Dendritic cell treated with granulocyte-macrophage colony-stimulating factor and Interleukin-4, amounts not matched to agents 40 ng/mL and 50 ng/mL, for 4 days (primary cell): ENCODE measurements at regions not wholly inside any gene's neighbourhood (a gene's known extent, or its start where the extent isn't known, plus 50 kb on each side); places are given as distances from the start of the nearest gene placed in this dataset.
"Not testable (repeated sequence)": the region's sequence is repeated elsewhere in the genome, so short reads cannot be mapped to it uniquely, and the experiment has no call there.

Experiments
- H3K27ac Mint-ChIP-seq: one replicate; pipeline ENCODE4 v1.8.0; 2022; ENCODE audit warnings: mild to moderate bottlenecking, mixed read lengths
- H3K27me3 Mint-ChIP-seq: one replicate; pipeline ENCODE4 v1.8.0; 2022; ENCODE audit warnings: mild to moderate bottlenecking, mixed read lengths
- H3K36me3 Mint-ChIP-seq: one replicate; pipeline ENCODE4 v1.8.0; 2022; ENCODE audit warnings: low read depth, mixed read lengths
- H3K4me1 Mint-ChIP-seq: one replicate; pipeline ENCODE4 v1.8.0; 2022; ENCODE audit warnings: low read depth, mixed read lengths
- H3K4me3 Mint-ChIP-seq: one replicate; pipeline ENCODE4 v1.8.0; 2022; ENCODE audit warnings: mild to moderate bottlenecking, moderate library complexity, mixed read lengths
- H3K9me3 Mint-ChIP-seq: one replicate; pipeline ENCODE4 v1.8.0; 2022; ENCODE audit warnings: mixed read lengths
- intact Hi-C: fragments of 100-400 bp; cut with micrococcal nuclease; formaldehyde crosslinking; loops from one replicate; pipeline ENCODE4 v1.15.0; 2022

DNA sequence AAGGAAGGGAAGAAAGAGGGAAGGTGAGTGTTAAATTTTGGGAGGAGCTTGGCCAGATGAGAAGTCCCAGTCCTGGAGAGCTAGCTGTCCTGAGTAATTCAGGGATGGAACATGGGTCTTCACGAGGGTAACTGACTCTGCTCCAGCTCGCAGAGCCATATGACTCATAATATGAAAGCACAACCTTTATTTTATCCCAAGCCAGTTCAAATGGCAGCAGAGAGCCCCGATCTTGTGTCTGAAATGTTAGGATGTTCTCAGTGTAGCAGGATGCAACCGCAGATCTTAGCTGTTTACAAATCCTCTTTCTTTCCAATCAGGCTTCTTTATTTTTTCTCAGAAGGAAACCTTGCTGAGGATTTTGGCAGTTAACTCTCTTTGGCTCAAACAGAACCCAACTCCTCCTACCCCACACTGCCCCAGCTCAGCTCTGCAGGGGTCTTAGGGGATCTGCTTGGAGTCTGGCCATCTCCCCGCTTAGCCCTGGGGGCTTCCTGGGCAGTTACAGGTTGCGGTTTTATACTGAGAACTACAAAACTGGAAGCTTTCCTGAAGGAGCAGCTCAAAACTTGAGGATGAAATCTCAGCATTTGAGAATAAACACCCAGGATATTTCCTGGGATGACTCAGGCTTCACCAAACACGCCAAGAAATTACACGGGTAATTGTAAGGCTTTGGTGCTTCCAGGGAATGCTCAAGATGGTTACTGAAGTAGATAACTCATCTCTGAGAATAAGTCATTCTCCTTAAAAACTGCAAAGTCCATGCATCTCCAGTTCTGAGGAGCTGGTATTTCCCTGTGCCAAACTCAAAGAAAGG is 92.5 kb downstream of the VCPKMT start:
- Mint-ChIP-seq H3K27me3 (no peaks in the 10 kb centered on the region), H3K4me1 (peaks cover 54% of the 10 kb centered on the region), H3K4me3 (no peak overlapping the region), H3K36me3 (peaks cover 23% of the 10 kb centered on the region), H3K27ac (no peak overlapping the region), H3K9me3 (peaks cover 30% of the 10 kb centered on the region)
- intact Hi-C loops = no loop called here

DNA sequence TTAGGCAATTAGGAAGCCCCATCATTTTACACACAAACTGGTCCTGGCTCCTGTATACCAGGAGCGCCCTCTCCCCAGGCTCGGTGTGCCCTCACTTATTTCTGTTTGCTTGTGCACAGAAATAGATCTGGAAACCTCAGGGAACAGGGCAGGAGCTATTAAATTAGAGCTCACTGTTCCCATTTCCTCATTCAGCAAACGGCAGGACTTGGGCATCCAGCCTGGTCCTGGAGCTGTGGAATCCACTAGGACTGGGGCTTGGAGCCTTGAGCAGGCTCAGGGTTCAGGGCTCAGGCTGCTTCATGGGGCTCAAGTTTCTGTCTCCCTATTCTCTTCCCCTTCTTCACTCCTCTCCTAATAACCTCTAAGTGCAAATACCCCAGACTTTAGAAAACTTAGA is 91.3 kb downstream of the VCPKMT start:
- no peaks in the 10 kb centered on the region for H3K27me3 Mint-ChIP-seq
- peaks cover 21% of the 10 kb centered on the region for H3K9me3 Mint-ChIP-seq
- intact Hi-C loops = no loop called here
- peaks cover 21% of the 10 kb centered on the region for H3K36me3 Mint-ChIP-seq
- H3K4me3 Mint-ChIP-seq = no peak overlapping the region
- H3K27ac Mint-ChIP-seq = peak overlapping the region; percentile 10
- peaks cover 62% of the 10 kb centered on the region for H3K4me1 Mint-ChIP-seq

DNA sequence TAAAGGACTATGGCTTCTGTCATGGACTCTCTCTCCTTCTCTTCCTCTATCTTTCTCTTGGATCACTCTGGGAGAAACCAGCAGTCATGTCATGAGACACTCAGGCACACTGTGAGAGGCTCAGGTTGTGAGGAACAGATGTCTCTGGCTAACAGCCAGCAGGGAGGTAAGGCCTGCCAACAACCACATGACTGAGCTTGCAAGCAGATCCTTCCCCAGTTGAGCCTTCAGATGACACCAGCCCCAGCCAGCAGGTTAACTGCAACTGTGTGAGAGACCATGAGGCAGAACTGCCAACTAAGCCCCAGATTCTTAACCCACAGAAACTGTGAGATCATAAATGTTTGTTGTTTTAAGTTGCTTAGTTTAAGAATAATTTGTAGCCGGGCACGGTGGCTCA is 90.6 kb downstream of the VCPKMT start:
- peak overlapping the region; percentile 10 for H3K27ac Mint-ChIP-seq
- peaks cover 15% of the 10 kb centered on the region for H3K9me3 Mint-ChIP-seq
- peaks cover 14% of the 10 kb centered on the region for H3K36me3 Mint-ChIP-seq
- H3K4me3 Mint-ChIP-seq = no peak overlapping the region
- no peaks in the 10 kb centered on the region for H3K27me3 Mint-ChIP-seq
- H3K4me1 Mint-ChIP-seq = peaks cover 66% of the 10 kb centered on the region
- intact Hi-C loops = no loop called here

DNA sequence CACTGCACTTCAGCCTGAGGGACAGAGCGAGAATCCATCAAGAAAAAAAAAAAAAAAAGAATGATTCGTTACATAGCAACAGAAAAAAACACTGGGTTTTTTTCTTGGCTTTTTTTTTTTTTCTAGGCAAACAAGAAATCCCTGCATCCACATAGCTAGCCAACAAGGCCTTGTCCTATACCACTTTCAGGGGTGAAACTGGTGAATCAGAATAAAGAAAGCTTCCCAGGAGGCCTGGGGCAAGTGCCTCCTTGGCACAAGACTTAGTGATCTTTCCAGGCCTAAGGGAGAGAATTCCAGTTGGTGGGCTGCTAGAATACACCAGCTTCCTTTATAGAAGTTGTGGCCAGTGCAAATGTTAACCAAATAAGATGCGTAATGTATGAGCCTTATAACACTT is 90.0 kb downstream of the VCPKMT start:
- Mint-ChIP-seq H3K27me3 (no peaks in the 10 kb centered on the region), H3K27ac (no peak overlapping the region), H3K36me3 (peaks cover 15% of the 10 kb centered on the region), H3K9me3 (peaks cover 16% of the 10 kb centered on the region), H3K4me3 (no peak overlapping the region), H3K4me1 (peaks cover 66% of the 10 kb centered on the region)
- intact Hi-C loops = no loop called here

DNA sequence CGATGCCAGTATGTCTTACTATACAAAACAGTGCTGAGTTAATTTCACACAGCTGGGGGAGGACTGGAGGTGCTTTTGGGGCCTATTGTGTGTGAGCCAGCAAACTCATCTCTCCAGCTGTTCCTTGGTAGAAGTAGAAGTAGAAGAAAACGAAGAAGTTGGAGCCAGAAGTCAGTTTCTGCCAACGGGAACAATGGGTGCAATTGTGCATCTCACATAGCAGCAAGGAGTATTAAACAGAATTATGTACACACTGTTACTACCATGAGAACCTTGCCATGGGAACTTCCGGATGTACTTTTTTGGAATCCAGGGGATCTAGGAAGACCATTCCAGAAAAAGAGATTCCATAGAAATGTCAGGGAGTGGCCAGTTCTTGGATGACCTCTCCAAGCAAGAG is 88.6 kb downstream of the VCPKMT start:
- H3K27me3 Mint-ChIP-seq = no peaks in the 10 kb centered on the region
- intact Hi-C loops = no loop called here
- no peak overlapping the region for H3K4me3 Mint-ChIP-seq
- H3K27ac Mint-ChIP-seq = no peak overlapping the region
- peaks cover 17% of the 10 kb centered on the region for H3K9me3 Mint-ChIP-seq
- peaks cover 16% of the 10 kb centered on the region for H3K36me3 Mint-ChIP-seq
- peaks cover 74% of the 10 kb centered on the region for H3K4me1 Mint-ChIP-seq

DNA sequence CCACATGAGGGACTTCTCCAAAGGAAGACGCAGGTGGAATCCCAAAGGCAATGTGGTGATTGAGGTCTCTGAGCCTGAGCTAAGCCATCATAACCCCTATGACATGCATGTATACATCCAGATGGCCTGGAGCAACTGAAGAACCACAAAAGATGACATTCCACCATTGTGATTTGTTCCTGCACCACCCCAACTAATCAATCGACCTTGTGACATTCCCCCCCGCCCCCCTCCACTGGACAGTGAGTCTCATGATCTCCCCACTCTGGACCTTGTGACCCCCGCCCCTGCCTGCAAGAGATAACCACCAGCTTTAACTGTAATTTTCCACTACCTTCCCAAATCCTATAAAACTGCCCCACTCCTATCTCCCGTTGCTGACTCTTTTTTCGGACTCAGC is 87.9 kb downstream of the VCPKMT start:
- Mint-ChIP-seq H3K27me3 (no peaks in the 10 kb centered on the region), H3K4me1 (peaks cover 72% of the 10 kb centered on the region), H3K9me3 (peaks cover 17% of the 10 kb centered on the region), H3K36me3 (peaks cover 16% of the 10 kb centered on the region), H3K4me3 (no peak overlapping the region), H3K27ac (no peak overlapping the region)
- intact Hi-C loops = no loop called here

DNA sequence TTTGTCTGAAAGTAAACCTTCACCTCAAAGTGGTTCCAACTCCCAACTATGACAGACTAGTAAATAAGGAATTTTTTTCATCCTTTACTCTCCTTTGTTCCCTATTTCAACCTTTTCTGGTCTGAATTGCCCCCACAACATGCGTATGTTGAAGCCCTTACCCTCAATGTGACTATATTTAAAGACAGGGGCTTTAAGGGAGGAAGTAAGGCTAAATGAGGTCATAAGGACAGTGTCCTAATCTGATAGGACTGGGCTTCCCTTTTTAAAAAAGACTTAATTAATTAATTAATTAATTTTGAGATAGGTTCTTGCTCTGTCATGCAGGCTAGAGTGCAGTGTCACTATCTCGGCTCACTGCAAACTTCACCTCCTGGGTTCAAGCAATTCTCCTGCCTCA is 86.3 kb downstream of the VCPKMT start:
- peaks cover 17% of the 10 kb centered on the region for H3K9me3 Mint-ChIP-seq

DNA sequence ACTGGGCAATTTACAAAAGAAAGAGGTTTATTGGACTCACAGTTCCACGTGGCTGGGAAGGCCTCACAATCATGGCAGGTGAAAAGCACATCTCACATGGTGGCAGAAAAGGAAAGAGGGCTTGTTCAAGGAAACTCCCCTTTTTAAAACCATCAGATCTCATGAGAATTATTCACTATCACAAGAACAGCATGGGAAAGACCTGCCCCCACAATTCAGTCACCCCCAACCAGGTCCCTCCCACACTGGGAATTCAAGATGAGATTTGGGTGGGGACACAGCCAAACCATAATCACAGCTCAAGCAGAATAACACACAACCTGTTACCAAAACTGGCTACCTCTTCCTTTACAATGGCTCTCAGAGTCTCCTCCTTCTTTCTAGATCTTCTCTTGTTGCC is 85.5 kb downstream of the VCPKMT start:
- H3K4me1 Mint-ChIP-seq = peaks cover 70% of the 10 kb centered on the region
- H3K36me3 Mint-ChIP-seq = peaks cover 10% of the 10 kb centered on the region
- H3K27me3 Mint-ChIP-seq, H3K9me3 Mint-ChIP-seq, H3K4me3 Mint-ChIP-seq, intact Hi-C loops: not testable (repeated sequence)
- H3K27ac Mint-ChIP-seq = peak overlapping the region; percentile 86

More for the DNA sequence above, 86.3 kb downstream of the VCPKMT start:
- Mint-ChIP-seq H3K4me3 (no peak overlapping the region), H3K36me3 (peaks cover 16% of the 10 kb centered on the region), H3K4me1 (peaks cover 78% of the 10 kb centered on the region), H3K27me3 (no peaks in the 10 kb centered on the region), H3K27ac (peak overlapping the region; percentile 86)
- intact Hi-C loops = no loop called here

DNA sequence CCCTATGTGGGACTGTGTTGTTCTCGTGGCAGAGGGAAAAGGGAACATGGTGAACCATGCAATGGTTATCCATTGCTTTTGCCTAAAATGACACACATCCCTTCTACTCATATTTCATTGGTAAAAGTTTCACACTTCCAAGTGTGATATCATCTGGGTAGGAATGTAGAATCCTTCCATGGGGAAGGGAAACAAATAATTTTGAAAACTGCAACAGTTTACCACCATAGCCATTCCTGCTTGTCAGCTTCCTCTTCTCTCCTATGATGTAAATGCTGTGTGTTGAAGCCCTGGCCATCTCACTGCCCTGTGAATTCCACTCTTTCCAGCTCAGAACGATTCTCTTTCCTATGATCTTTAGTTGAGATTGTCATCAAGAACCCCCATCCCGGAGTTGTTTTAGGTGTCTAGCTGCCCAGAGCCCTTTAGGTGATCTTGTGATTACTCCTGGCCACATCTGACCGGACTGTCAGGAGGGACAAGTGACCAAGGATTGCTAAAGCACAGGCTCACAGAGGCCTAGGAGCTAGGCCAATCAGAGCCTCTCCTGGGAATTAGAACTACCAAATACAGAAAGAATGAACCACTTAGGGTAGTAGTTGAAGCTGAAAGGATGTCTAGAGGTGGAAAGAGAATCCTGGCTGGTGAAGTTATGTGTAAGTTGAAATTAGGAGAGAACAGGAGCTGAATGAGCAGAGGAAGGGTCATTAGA is 84.6 kb downstream of the VCPKMT start:
- H3K27ac Mint-ChIP-seq = peak overlapping the region; percentile 86
- H3K9me3 Mint-ChIP-seq = peaks cover 7% of the 10 kb centered on the region
- H3K4me3 Mint-ChIP-seq = no peak overlapping the region
- peaks cover 74% of the 10 kb centered on the region for H3K4me1 Mint-ChIP-seq
- no peaks in the 10 kb centered on the region for H3K27me3 Mint-ChIP-seq
- H3K36me3 Mint-ChIP-seq = peaks cover 10% of the 10 kb centered on the region
- intact Hi-C loops = no loop called here

DNA sequence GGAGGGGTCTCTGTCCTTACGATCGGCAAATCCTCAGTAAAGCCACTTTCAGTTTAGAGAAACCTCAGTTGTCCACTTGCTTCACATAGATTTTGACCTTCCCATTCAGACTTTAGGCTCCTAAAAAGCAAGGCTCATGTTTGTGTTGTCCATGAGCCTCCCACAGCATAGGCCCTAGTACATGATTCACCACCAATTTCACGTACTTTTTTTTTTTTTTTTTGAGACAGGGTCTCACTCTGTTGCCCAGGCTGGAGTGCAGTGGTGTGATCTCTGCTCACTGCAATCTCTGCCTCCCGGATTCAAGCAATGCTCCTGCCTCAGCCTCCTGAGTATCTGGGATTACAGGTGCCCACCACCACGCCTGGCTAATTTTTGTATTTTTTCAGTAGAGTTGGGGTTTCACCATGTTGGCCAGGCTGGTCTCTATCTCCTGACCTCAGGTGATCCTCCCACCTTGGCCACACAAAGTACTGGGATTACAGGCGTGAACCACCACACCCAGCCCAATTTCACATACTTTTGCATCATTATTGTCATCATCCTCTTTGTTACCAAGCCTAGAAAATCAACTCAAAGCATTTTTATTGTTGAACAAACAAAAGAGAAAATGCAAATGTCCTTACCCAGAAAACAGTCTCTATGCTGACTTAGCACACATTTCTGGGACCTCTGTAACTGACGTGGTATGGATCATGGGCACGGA is 83.8 kb downstream of the VCPKMT start:
- intact Hi-C loops, H3K27me3 Mint-ChIP-seq, H3K9me3 Mint-ChIP-seq, H3K36me3 Mint-ChIP-seq, H3K4me3 Mint-ChIP-seq: not testable (repeated sequence)
- H3K4me1 Mint-ChIP-seq = peaks cover 74% of the 10 kb centered on the region
- H3K27ac Mint-ChIP-seq = peak overlapping the region; percentile 86

DNA sequence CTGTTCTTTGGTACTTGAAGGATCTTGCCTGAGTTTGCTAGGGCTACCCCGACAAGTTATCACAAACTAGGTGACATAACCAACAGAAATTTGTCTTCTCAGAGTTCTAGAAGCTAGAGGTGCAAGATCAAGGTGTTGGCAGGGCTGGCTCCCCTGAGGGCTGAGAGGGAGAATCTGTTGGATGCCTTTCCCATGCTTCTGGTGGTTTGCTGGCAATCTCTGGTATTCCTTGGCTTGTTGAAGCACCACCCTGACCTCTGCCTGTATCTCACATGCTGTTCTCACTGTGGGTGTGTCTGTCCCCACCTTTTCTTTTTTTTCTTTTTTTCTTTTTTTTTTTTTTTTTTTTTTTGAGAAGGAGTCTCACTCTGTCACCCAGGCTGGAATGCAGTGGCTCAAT is 81.2 kb downstream of the VCPKMT start:
- H3K4me1 Mint-ChIP-seq = peaks cover 81% of the 10 kb centered on the region
- intact Hi-C loops = no loop called here
- no peaks in the 10 kb centered on the region for H3K27me3 Mint-ChIP-seq

DNA sequence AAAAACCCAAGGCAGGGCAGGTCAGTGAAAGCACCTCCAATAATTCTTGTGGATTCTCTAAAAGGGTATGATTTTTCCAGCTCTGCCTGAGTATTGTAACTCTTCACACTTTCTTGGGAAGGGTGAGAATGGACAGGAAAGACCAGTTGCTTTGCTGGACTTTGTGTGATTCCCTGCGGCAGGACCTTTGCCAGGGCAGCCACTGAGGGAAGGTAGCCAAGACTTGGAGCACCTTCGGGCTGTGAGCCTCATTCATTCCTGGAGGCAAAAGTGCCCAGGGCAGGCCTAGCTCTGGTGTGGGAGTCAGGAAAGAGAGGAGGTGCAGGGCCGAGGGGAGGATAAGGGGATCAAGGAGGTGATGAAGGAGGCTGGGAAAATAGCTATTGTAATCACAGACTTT is 80.2 kb downstream of the VCPKMT start:
- peaks cover 81% of the 10 kb centered on the region for H3K4me1 Mint-ChIP-seq
- intact Hi-C loops = no loop called here
- H3K9me3 Mint-ChIP-seq = peaks cover 3% of the 10 kb centered on the region
- no peak overlapping the region for H3K27ac Mint-ChIP-seq
- no peak overlapping the region for H3K4me3 Mint-ChIP-seq
- no peaks in the 10 kb centered on the region for H3K27me3 Mint-ChIP-seq
- H3K36me3 Mint-ChIP-seq = peaks cover 2% of the 10 kb centered on the region

More for the DNA sequence above, 81.2 kb downstream of the VCPKMT start:
- no peak overlapping the region for H3K4me3 Mint-ChIP-seq
- H3K27ac Mint-ChIP-seq = no peak overlapping the region
- peaks cover 7% of the 10 kb centered on the region for H3K9me3 Mint-ChIP-seq
- H3K36me3 Mint-ChIP-seq = peaks cover 5% of the 10 kb centered on the region

DNA sequence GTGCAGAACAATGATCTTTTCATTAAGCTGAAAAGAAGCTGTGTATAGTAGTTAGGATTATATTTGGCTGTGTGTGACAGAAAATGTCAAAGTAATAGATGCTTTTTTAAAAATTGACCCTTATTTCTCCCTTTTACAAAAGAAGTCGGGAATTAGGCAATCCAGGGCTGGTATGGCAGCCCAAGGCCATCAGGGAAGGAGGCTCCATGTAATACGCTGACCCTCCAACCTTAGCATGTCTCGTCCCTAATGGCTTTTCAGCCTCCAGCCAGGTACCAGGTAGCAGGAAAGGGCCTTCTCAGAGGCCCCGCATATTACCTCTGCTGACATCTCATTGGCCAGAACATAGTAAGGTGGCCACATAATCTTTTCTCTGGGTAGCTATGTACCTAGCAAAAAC is 79.7 kb downstream of the VCPKMT start:
- intact Hi-C loops = no loop called here
- H3K27ac Mint-ChIP-seq = peak overlapping the region; percentile 98
- no peaks in the 10 kb centered on the region for H3K36me3 Mint-ChIP-seq
- no peak overlapping the region for H3K4me3 Mint-ChIP-seq
- peaks cover 81% of the 10 kb centered on the region for H3K4me1 Mint-ChIP-seq
- no peaks in the 10 kb centered on the region for H3K9me3 Mint-ChIP-seq
- no peaks in the 10 kb centered on the region for H3K27me3 Mint-ChIP-seq

DNA sequence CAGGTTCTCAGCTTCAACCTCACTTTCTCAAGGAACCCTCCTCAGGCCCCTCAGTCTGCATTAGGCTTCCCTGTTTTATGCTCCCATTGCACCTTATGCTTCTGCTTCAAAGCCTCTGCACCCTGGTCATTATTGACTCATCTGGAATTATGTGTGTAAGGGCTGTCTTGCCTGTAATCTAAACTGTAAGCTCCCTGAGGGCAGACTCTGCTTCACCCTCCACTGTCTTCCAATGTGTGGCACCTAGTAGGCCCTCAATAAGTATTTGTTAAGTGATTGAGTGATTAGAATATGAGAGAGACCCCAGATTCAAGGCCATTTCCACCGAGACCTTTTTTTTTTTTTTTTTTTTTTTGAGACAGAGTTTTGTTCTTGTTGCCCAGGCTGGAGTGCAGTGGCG is 79.1 kb downstream of the VCPKMT start:
- Mint-ChIP-seq H3K4me3 (no peak overlapping the region), H3K27me3 (no peaks in the 10 kb centered on the region), H3K4me1 (peaks cover 75% of the 10 kb centered on the region), H3K27ac (peak overlapping the region; percentile 98), H3K9me3 (no peaks in the 10 kb centered on the region), H3K36me3 (no peaks in the 10 kb centered on the region)
- intact Hi-C loops = no loop called here
